Mesenchymal stem cell (in vitro differentiated cells and primary cell): ENCODE measurements at regions not wholly inside any gene's neighbourhood (a gene's known extent, or its start where the extent isn't known, plus 50 kb on each side); places are given as distances from the start of the nearest gene placed in this dataset.

Source experiments
- DNase-seq: peaks from one replicate; pipeline ENCODE4 v3.0.0-alpha.2; 2013
- H2AFZ ChIP-seq: one replicate; pipeline ENCODE4 v1.6.1; 2013; ENCODE audit warnings: low read depth, mild to moderate bottlenecking, control low read depth, inconsistent platforms, low read length, moderate library complexity
- H2AK5ac ChIP-seq: 2 replicates; pipeline ENCODE4 v1.6.1; 2013; ENCODE audit warnings: low read length, moderate library complexity, mild to moderate bottlenecking, inconsistent platforms; ENCODE audit not compliant: severe bottlenecking
- H2BK120ac ChIP-seq: one replicate; pipeline ENCODE4 v1.6.1; 2013; ENCODE audit warnings: low read depth, mild to moderate bottlenecking, inconsistent platforms, low read length, moderate library complexity
- H2BK12ac ChIP-seq, 2 experiments: one replicate each; pipeline ENCODE4 v1.6.1; 2013; ENCODE audit warnings: inconsistent platforms in 2 of 2, low read length in 2 of 2, mild to moderate bottlenecking in 2 of 2, moderate library complexity in 2 of 2, control low read depth in 1 of 2
- H2BK15ac ChIP-seq: one replicate; pipeline ENCODE4 v1.6.1; 2013; ENCODE audit warnings: mild to moderate bottlenecking, low read depth, inconsistent platforms; ENCODE audit not compliant: poor library complexity, severe bottlenecking
- H2BK5ac ChIP-seq: 2 replicates; pipeline ENCODE4 v1.6.1; 2013; ENCODE audit warnings: low read depth, mild to moderate bottlenecking, low read length, control low read depth, inconsistent platforms; ENCODE audit not compliant: poor library complexity, severe bottlenecking
- H3K14ac ChIP-seq, 2 experiments: one replicate each; pipeline ENCODE4 v1.6.1; 2013; ENCODE audit warnings: inconsistent platforms in 2 of 2, low read length in 2 of 2, control low read depth in 1 of 2, mild to moderate bottlenecking in 1 of 2, moderate library complexity in 1 of 2
- H3K18ac ChIP-seq, 2 experiments: one replicate each; pipeline ENCODE4 v1.6.1; 2013; ENCODE audit warnings: inconsistent platforms in 2 of 2, low read length in 2 of 2, control low read depth in 1 of 2, low read depth in 1 of 2, mild to moderate bottlenecking in 1 of 2
- H3K23ac ChIP-seq, 2 experiments: one replicate each; pipeline ENCODE4 v1.6.1; 2013; ENCODE audit warnings: inconsistent platforms in 2 of 2, low read length in 2 of 2, mild to moderate bottlenecking in 2 of 2, moderate library complexity in 2 of 2, control low read depth in 1 of 2
- H3K27ac ChIP-seq: 2 replicates; pipeline ENCODE4 v1.5.1; 2013; ENCODE audit warnings: mild to moderate bottlenecking, moderate library complexity, low read length, control low read depth, inconsistent platforms; ENCODE audit not compliant: poor library complexity, severe bottlenecking
- H3K27me3 ChIP-seq, 2 experiments: 2 replicates each; pipeline versions ENCODE4 v1.6.1 to v1.7.0; 2013; ENCODE audit warnings: low read length in 2 of 2, mild to moderate bottlenecking in 2 of 2, moderate library complexity in 2 of 2, control low read depth in 1 of 2, inconsistent platforms in 1 of 2; ENCODE audit not compliant: control insufficient read depth in 1 of 2, insufficient read depth in 1 of 2
- H3K36me3 ChIP-seq, 2 experiments: 2 replicates each; pipeline versions ENCODE4 v1.6.1 to v1.7.0; 2013; ENCODE audit warnings: low read length in 2 of 2, control low read depth in 1 of 2, inconsistent platforms in 1 of 2, low read depth in 1 of 2, mild to moderate bottlenecking in 1 of 2; ENCODE audit not compliant: insufficient read depth in 2 of 2, control insufficient read depth in 1 of 2
- H3K4ac ChIP-seq, 2 experiments: one replicate each; pipeline ENCODE4 v1.6.1; 2013; ENCODE audit warnings: inconsistent platforms in 2 of 2, low read length in 2 of 2, mild to moderate bottlenecking in 2 of 2, moderate library complexity in 2 of 2, control low read depth in 1 of 2, low read depth in 1 of 2
- H3K4me1 ChIP-seq: 2 replicates; pipeline ENCODE4 v1.6.1; 2013; ENCODE audit warnings: low read depth, low read length, control low read depth; ENCODE audit not compliant: control insufficient read depth, insufficient read depth
- H3K4me2 ChIP-seq: 2 replicates; pipeline ENCODE4 v1.6.1; 2013; ENCODE audit warnings: low read length, mild to moderate bottlenecking, inconsistent platforms; ENCODE audit not compliant: poor library complexity, severe bottlenecking
- H3K4me3 ChIP-seq, 2 experiments: 2 replicates each; pipeline versions ENCODE4 v1.5.1 to v1.7.0; 2013; ENCODE audit warnings: low read length in 2 of 2, mild to moderate bottlenecking in 2 of 2, control low read depth in 1 of 2, low read depth in 1 of 2; ENCODE audit not compliant: insufficient read depth in 1 of 2
- H3K79me1 ChIP-seq: replicated peaks from 2 replicates; pipeline ENCODE4 v1.6.1; 2013; ENCODE audit warnings: mild to moderate bottlenecking, control low read depth, low read length, inconsistent platforms; ENCODE audit not compliant: poor library complexity, severe bottlenecking
- H3K9ac ChIP-seq: 2 replicates; pipeline ENCODE4 v1.7.0; 2013; ENCODE audit warnings: mild to moderate bottlenecking, low read length, moderate library complexity
- H3K9me3 ChIP-seq: 2 replicates; pipeline ENCODE4 v1.7.0; 2013; ENCODE audit warnings: mild to moderate bottlenecking, low read length; ENCODE audit not compliant: control insufficient read depth
- H4K8ac ChIP-seq: one replicate; pipeline ENCODE4 v1.6.1; 2013; ENCODE audit warnings: inconsistent platforms, mild to moderate bottlenecking, low read length, moderate library complexity
- H4K91ac ChIP-seq: one replicate; pipeline ENCODE4 v1.6.1; 2013; ENCODE audit warnings: mild to moderate bottlenecking, low read length, inconsistent platforms
- whole genome bisulfite sequencing: methylation state at CpG from one replicate; pipeline ENCODE4 v1.1.7; 2013; ENCODE audit warnings: mixed read lengths; 5-methylcytosine and 5-hydroxymethylcytosine counted together

DNA sequence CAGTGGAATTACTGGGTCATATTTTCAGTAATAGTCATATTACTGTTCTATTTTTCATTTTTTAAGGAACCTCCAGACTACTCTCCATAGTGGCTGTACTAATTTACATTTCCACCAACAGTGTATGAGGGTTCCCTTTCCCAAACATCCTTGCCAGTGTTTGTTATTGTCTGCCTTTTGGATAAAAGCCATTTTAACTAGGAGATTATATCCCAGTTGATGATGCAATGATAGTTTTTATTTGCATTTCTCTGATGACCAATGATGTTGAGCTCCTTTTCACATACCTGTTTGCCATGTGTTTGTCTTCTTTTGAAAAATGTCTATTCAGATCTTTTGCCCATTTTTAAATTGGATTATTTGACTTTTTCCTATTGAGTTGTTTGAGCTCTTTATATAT, 410.8 kb downstream of the TTLL7 start:
- Histone ChIP-seq H3K27ac (no peak overlapping the region), H4K8ac (no peak overlapping the region), H2BK15ac (no peak overlapping the region), H3K23ac (no peak overlapping the region), H2BK5ac (no peak overlapping the region), H3K27me3 (no peaks in the 10 kb centered on the region), H3K9ac (no peak overlapping the region), H3K18ac (no peak overlapping the region), H2BK12ac (no peak overlapping the region), H3K14ac (no peak overlapping the region), H3K9me3 (no peaks in the 10 kb centered on the region), H2AK5ac (no peak overlapping the region), H2AFZ (no peak overlapping the region), H3K4ac (no peak overlapping the region), H3K4me2 (no peak overlapping the region), H3K4me1 (no peaks in the 10 kb centered on the region), H3K79me1 (no peaks in the 10 kb centered on the region), H3K36me3 (no peaks in the 10 kb centered on the region), H2BK120ac (no peak overlapping the region), H4K91ac (no peak overlapping the region), H3K4me3 (no peak overlapping the region)
- no peak for DNase-seq

DNA sequence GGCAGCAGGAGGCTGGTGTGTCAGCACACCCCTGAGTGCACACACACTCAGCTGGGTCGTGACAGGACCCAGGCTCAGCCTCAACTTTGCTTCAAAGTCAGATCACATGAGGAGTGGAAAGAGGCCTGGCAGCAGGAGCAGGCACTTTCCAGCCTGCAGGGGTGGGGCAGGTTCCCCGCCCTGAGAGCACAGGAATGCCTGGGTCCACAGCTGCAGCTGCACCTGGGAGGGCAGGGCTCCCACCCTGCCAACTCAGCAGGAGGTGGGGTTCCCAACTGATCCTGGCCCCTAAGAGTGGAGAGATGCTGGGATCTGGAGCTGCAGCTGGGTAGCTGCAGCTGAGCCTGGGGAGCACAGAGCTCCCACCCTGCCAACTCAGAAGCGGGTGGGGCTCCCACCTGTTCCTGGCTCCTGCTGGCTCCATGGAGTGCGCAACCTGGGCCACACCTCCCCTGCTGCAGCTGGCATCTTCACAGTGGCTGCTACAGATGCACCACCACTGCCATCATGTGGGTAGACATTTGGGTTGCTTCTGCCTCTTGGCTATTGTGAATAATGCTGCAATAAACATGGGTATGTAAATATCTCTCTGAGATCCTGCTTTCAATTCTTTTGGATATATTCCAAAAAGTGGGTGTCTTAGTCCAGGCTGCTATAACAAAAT, 415.4 kb downstream of the TTLL7 start:
- H3K23ac ChIP-seq: no peak overlapping the region
- H2BK120ac ChIP-seq: no peak overlapping the region
- H4K91ac ChIP-seq: peak overlapping the region; percentile 72
- no peak overlapping the region for H4K8ac ChIP-seq
- H2BK15ac ChIP-seq: no peak overlapping the region
- no peak overlapping the region for H2AK5ac ChIP-seq
- H3K4me3 ChIP-seq: no peak overlapping the region
- peak overlapping the region in 1 of 2 experiments; percentile 50 for H2BK12ac ChIP-seq
- no peaks in the 10 kb centered on the region for H3K9me3 ChIP-seq
- H3K9ac ChIP-seq: no peak overlapping the region
- H3K27me3 ChIP-seq: no peaks in the 10 kb centered on the region
- 85% methylated on average over 4 of the region's 4 CpGs for WGBS
- no peaks in the 10 kb centered on the region for H3K36me3 ChIP-seq
- H2AFZ ChIP-seq: no peak overlapping the region
- H3K79me1 ChIP-seq: no peaks in the 10 kb centered on the region
- H2BK5ac ChIP-seq: no peak overlapping the region
- H3K14ac ChIP-seq: no peak overlapping the region
- H3K18ac ChIP-seq: peak overlapping the region in 1 of 2 experiments; percentile 6
- no peak overlapping the region for H3K4me2 ChIP-seq
- peaks cover 2% of the 10 kb centered on the region for H3K4me1 ChIP-seq
- peak; percentile 33 for DNase-seq
- H3K4ac ChIP-seq: peak overlapping the region in 1 of 2 experiments; percentile 24
- no peak overlapping the region for H3K27ac ChIP-seq

DNA sequence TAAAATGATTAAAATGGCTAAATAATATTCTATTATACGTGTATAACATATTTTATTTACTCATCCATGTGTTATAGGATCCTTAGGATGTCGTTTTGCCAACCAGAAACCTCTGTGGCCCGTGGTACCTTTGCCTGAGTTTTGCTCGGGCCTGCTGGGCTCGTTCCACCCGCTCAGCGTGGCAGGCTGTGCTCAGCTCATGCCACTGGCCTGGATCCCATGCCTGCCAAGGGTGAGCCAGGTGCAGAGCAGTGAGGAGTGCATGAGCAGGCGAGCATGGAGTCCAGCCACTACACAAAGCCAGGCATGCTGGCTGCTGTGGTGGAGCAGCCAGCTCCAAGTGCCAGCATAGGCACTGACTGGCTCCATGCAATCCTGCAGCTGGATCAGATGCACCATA, 417.2 kb downstream of the TTLL7 start:
- Histone ChIP-seq H2AK5ac (no peak overlapping the region), H3K18ac (peak overlapping the region; percentile 38 to 84), H4K91ac (no peak overlapping the region), H3K9me3 (no peaks in the 10 kb centered on the region), H4K8ac (no peak overlapping the region), H3K27ac (no peak overlapping the region), H3K4me3 (peak overlapping the region in 1 of 2 experiments; percentile 16), H3K36me3 (no peaks in the 10 kb centered on the region), H2BK5ac (no peak overlapping the region), H3K14ac (peak overlapping the region in 1 of 2 experiments; percentile 62), H3K4me1 (peaks cover 2% of the 10 kb centered on the region), H2BK15ac (no peak overlapping the region), H3K9ac (no peak overlapping the region), H3K4ac (peak overlapping the region in 1 of 2 experiments; percentile 25), H2BK12ac (peak overlapping the region in 1 of 2 experiments; percentile 45), H2BK120ac (no peak overlapping the region), H3K23ac (no peak overlapping the region), H3K27me3 (no peaks in the 10 kb centered on the region), H3K4me2 (no peak overlapping the region), H3K79me1 (no peaks in the 10 kb centered on the region), H2AFZ (no peak overlapping the region)
- DNase-seq: no peak
- 90% methylated on average over 8 of the region's 8 CpGs for WGBS

DNA sequence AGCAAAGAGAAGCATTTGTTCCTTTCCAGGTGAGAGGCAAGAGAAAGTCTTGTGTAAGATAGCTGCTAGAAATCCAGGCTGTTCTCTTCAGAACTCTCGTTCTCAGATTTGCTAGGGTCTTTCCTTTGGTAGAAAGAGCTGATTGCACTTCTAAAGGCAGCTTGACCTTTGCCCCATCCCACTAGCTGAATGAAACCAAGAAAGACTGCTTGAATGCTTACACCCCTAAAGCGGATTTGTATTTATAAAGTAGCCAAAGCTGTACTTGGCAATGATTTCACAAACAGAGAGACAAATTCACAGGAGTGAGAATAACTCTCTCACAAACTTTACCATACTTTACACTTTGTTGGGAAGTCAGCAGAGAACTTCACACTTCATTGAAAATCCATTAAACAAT, 424.1 kb downstream of the TTLL7 start:
- 32% methylated on average over 2 of the region's 2 CpGs for WGBS

More for the DNA sequence above, 424.1 kb downstream of the TTLL7 start:
- Histone ChIP-seq H3K9ac (no peak overlapping the region), H2AK5ac (no peak overlapping the region), H3K27me3 (no peaks in the 10 kb centered on the region), H2BK5ac (no peak overlapping the region), H4K91ac (no peak overlapping the region), H3K4me2 (peak overlapping the region; percentile 29), H3K79me1 (no peaks in the 10 kb centered on the region), H4K8ac (no peak overlapping the region), H3K27ac (no peak overlapping the region), H2BK120ac (no peak overlapping the region), H3K9me3 (no peaks in the 10 kb centered on the region), H2BK15ac (no peak overlapping the region), H3K4ac (no peak overlapping the region), H3K4me1 (no peaks in the 10 kb centered on the region), H2BK12ac (no peak overlapping the region), H3K36me3 (no peaks in the 10 kb centered on the region), H3K4me3 (no peak overlapping the region), H3K18ac (no peak overlapping the region), H3K23ac (no peak overlapping the region), H2AFZ (no peak overlapping the region), H3K14ac (no peak overlapping the region)
- DNase-seq: no peak
